Left forelimb (tissue), 1 donor: ENCODE measurements at regions not wholly inside any gene's neighbourhood (a gene's known extent, or its start where the extent isn't known, plus 50 kb on each side); places are given as distances from the start of the nearest gene placed in this dataset.

Experiments used
- DNase-seq: peaks from one replicate; pipeline ENCODE4 v3.0.0-alpha.2; 2018; ENCODE audit warnings: low spot score

- no peak for DNase-seq
Observed at GRCh38 chr1:84759756-84760155, 69.5 kb upstream of the SSX2IP start.

GRCh38 chr1:84758968-84759491, 68.8 kb upstream of the SSX2IP start:
- no peak for DNase-seq

- DNase-seq: no peak
Observed at GRCh38 chr1:84758476-84758875, 68.2 kb upstream of the SSX2IP start.

GRCh38 chr1:84757301-84757700, 67.0 kb upstream of the SSX2IP start:
- no peak for DNase-seq

GRCh38 chr1:84756455-84757082, 66.3 kb upstream of the SSX2IP start:
- DNase-seq: no peak

GRCh38 chr1:84756001-84756400, 65.7 kb upstream of the SSX2IP start:
- DNase-seq: no peak

- no peak for DNase-seq
Observed at GRCh38 chr1:84755216-84755615, 65.0 kb upstream of the SSX2IP start.

DNA sequence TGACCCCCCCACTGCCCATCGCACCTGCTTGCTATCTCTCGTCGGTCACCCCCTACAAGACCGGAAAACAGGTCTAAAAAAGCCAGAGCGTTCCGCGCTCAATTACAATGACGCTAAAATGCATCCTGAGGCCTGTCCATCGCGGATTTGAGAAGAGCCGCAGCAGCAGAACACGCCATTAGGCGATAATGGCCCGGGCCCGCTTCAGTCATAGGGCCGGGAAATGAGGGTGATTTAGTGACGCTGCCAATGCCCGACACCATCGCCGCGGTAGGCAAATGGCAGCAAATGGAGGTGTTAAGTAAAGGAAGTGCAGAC, 64.1 kb upstream of the SSX2IP start:
- DNase-seq: no peak

DNA sequence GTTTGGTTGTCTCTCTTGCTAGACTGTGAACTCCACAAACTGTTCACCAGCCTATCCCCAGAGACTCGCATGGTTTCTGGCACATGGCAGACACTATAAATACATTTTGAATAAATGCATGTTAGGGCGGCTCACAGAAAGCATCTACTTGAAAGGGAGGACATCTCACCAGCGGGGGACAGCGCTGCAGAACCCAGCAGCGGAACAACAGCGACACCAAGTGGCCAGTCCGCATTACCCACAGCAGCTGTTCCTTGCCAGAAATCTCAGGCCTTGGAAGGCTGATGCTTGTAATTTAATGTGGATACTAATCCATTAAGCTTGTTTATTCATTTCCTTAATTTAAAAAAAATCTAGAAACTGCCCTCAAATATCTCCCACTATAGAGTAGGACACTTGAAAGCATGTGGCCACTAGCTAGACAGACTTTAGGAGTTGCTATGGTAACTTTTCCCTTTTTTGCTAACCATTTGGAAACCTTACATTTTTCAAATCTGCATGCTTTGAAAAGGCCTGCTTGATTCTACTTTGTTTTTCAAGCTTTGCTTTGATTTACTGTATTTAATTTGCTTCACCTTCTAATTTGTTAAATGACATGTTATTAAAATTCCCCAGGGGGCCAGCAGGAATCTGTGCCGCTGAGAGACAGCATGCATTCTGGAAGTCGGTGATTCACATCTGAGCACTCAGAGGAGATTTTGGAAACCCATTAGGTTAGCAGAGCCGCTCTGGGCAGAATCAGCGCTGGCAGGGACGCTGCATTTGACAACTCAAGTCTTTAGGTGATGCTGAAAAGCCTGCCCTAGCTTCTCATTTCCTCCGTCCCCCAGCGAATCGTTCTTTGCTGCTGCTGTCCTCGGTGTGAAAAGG, 63.5 kb upstream of the SSX2IP start:
- peak; percentile 83 for DNase-seq

- no peak for DNase-seq
Observed at GRCh38 chr1:84750110-84750730, 60.0 kb upstream of the SSX2IP start.

DNA sequence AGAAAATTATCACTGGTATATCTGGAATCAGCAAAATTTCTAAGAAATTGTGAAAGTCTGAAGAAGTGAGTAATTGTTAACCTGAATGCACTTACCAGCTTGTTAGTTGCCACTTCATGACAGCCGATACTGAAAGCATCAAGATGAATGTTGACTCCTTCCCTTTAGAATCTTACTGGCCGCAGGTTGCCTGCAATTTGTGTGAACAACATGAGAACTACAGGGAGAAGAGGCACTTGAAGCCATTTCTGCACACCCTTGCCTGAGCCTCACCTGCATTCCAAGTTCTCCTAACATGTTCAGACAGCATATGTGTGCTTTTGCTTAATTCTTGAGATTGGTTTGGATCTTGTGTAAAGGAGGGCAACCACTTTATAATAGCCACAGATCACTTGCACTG, 59.2 kb upstream of the SSX2IP start:
- no peak for DNase-seq

GRCh38 chr1:84748364-84748763, 58.1 kb upstream of the SSX2IP start:
- no peak for DNase-seq

DNA sequence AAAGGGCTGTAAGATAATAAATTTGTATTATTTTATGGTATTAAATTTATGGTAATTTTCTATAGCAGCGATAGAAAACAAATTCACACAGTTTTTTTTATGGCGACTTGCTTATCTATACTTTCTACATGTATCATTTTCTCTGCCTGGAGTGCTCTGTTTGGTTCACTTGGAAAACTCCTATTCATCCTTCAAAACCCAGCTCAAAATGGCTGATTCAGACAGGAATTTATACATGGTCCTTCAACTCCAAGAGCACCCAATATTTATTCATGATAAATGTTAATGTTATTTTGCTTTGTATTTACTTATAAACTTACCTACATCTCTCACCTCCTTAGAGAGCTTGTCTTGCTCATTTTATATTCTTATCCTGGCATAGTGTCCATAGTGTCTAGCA, 55.6 kb upstream of the SSX2IP start:
- DNase-seq: no peak

GRCh38 chr1:84743896-84744295, 53.6 kb upstream of the SSX2IP start:
- DNase-seq: no peak

- no peak for DNase-seq
Observed at GRCh38 chr1:84742653-84743052, 52.4 kb upstream of the SSX2IP start.

GRCh38 chr1:84740050-84740714, 49.9 kb upstream of the SSX2IP start:
- DNase-seq: no peak
